AG20443 (cell line): ENCODE measurements at regions not wholly inside any gene's neighbourhood (a gene's known extent, or its start where the extent isn't known, plus 50 kb on each side); places are given as distances from the start of the nearest gene placed in this dataset.

Experiments
- DNase-seq: peaks from one replicate; pipeline ENCODE4 v3.0.0; 2012; ENCODE audit warnings: low spot score, mixed read lengths

GRCh38 chr5:2266641-2267240, 384.0 kb upstream of the IRX4 start:
- no peak for DNase-seq

- no peak for DNase-seq
Observed at GRCh38 chr5:2265341-2265740, 382.6 kb upstream of the IRX4 start.

- no peak for DNase-seq
Observed at GRCh38 chr5:2263763-2264162, 381.0 kb upstream of the IRX4 start.

GRCh38 chr5:2262620-2263019, 379.9 kb upstream of the IRX4 start:
- DNase-seq = no peak

- no peak for DNase-seq
Observed at GRCh38 chr5:2261004-2261703, 378.4 kb upstream of the IRX4 start.

GRCh38 chr5:2260211-2261003, 377.7 kb upstream of the IRX4 start:
- no peak for DNase-seq

- no peak for DNase-seq
Observed at GRCh38 chr5:2259494-2260107, 376.9 kb upstream of the IRX4 start.

GRCh38 chr5:2258861-2259260, 376.1 kb upstream of the IRX4 start:
- DNase-seq = no peak

GRCh38 chr5:2257326-2258244, 374.9 kb upstream of the IRX4 start:
- DNase-seq = no peak

GRCh38 chr5:2256691-2257280, 374.1 kb upstream of the IRX4 start:
- DNase-seq = no peak

GRCh38 chr5:2255915-2256690, 373.4 kb upstream of the IRX4 start:
- DNase-seq = no peak

- no peak for DNase-seq
Observed at GRCh38 chr5:2254880-2255750, 372.4 kb upstream of the IRX4 start.

- DNase-seq = no peak
Observed at GRCh38 chr5:2254406-2254805, 371.7 kb upstream of the IRX4 start.

GRCh38 chr5:2253040-2253975, 370.6 kb upstream of the IRX4 start:
- DNase-seq = no peak

- no peak for DNase-seq
Observed at GRCh38 chr5:2251751-2252150, 369.0 kb upstream of the IRX4 start.

- DNase-seq = no peak
Observed at GRCh38 chr5:2251298-2251697, 368.6 kb upstream of the IRX4 start.

- no peak for DNase-seq
Observed at GRCh38 chr5:2250365-2250950, 367.7 kb upstream of the IRX4 start.

- DNase-seq = no peak
Observed at GRCh38 chr5:2249442-2249841, 366.7 kb upstream of the IRX4 start.
